GM18861 (cell line): ENCODE measurements at regions not wholly inside any gene's neighbourhood (a gene's known extent, or its start where the extent isn't known, plus 50 kb on each side); places are given as distances from the start of the nearest gene placed in this dataset.

Source experiments
- ATAC-seq: cut with Tn5 transposase; IDR thresholded peaks from one replicate; pipeline ENCODE4 v1.9.1; 2021; ENCODE audit not compliant: unreplicated experiment

GRCh38 chr20:22408521-22409402 is 175.6 kb downstream of the FOXA2 start:
- ATAC-seq: no peak

GRCh38 chr20:22407237-22408193 is 176.9 kb downstream of the FOXA2 start:
- no peak for ATAC-seq

GRCh38 chr20:22404419-22405170 is 179.8 kb downstream of the FOXA2 start:
- ATAC-seq: no peak

GRCh38 chr20:22403632-22404361 is 180.6 kb downstream of the FOXA2 start:
- ATAC-seq: no peak

- no peak for ATAC-seq
Observed at GRCh38 chr20:22403022-22403631, 181.2 kb downstream of the FOXA2 start.

GRCh38 chr20:22402550-22402949 is 181.8 kb downstream of the FOXA2 start:
- ATAC-seq: no peak

- no peak for ATAC-seq
Observed at GRCh38 chr20:22400440-22400839, 183.9 kb downstream of the FOXA2 start.

- ATAC-seq: no peak
Observed at GRCh38 chr20:22394583-22394982, 189.8 kb downstream of the FOXA2 start.

GRCh38 chr20:22390543-22390903 is 193.8 kb downstream of the FOXA2 start:
- ATAC-seq: no peak

GRCh38 chr20:22389836-22390542 is 194.4 kb downstream of the FOXA2 start:
- no peak for ATAC-seq

GRCh38 chr20:22387452-22387851 is 196.9 kb downstream of the FOXA2 start:
- no peak for ATAC-seq

- no peak for ATAC-seq
Observed at GRCh38 chr20:22386306-22386623, 198.1 kb downstream of the FOXA2 start.

GRCh38 chr20:22385602-22386305 is 198.6 kb downstream of the FOXA2 start:
- no peak for ATAC-seq

GRCh38 chr20:22384978-22385377 is 199.4 kb downstream of the FOXA2 start:
- ATAC-seq: no peak

- no peak for ATAC-seq
Observed at GRCh38 chr20:22383156-22383555, 201.2 kb downstream of the FOXA2 start.

GRCh38 chr20:22382742-22383141 is 201.6 kb downstream of the FOXA2 start:
- ATAC-seq: no peak

- no peak for ATAC-seq
Observed at GRCh38 chr20:22381812-22382416, 202.5 kb downstream of the FOXA2 start.

GRCh38 chr20:22379472-22379871 is 204.9 kb downstream of the FOXA2 start:
- no peak for ATAC-seq
